ENCODE measurements at regions not wholly inside any gene's neighbourhood (a gene's known extent, or its start where the extent isn't known, plus 50 kb on each side); places are given as distances from the start of the nearest gene placed in this dataset.

- Histone ChIP-seq H2AFZ (ENCODE audit: control insufficient read depth, low read depth, low read length) (no peak overlapping the region), H3K4me1 (ENCODE audit: control insufficient read depth, insufficient read depth, low read length) (no peaks in the 10 kb centered on the region), H4K20me1 (ENCODE audit: control insufficient read depth, insufficient read depth) (no peaks in the 10 kb centered on the region), H3K9me3 (replicated peaks; ENCODE audit: control insufficient read depth, insufficient read depth, low read length) (no peaks in the 10 kb centered on the region), H3K4me3 (no peak overlapping the region), H3K27ac (ENCODE audit: control insufficient read depth, insufficient read depth) (no peak overlapping the region), H3K36me3 (ENCODE audit: control insufficient read depth in 2 of 2, insufficient read depth in 2 of 2, low read length in 1 of 2) (no peaks in the 10 kb centered on the region), H3K4me2 (ENCODE audit: control insufficient read depth, insufficient read depth) (no peak overlapping the region), H3K27me3 (replicated peaks in 1 of 2; ENCODE audit: control insufficient read depth in 2 of 2, insufficient read depth in 2 of 2, low read length in 1 of 2) (no peaks in the 10 kb centered on the region), H3K79me2 (ENCODE audit: control insufficient read depth, insufficient read depth, low read length) (no peaks in the 10 kb centered on the region), H3K9ac (ENCODE audit: control insufficient read depth, insufficient read depth, low read length) (no peak overlapping the region)
- intact Hi-C loops (cut with micrococcal nuclease; ENCODE audit: unreplicated experiment) (no loop called here), in situ Hi-C loops (cut with MboI) (no loop called here)
- FAIRE-seq (no peak), DNase-seq (ENCODE audit: low read depth, low spot score) (no peak), ATAC-seq (no peak)
- SMC1A ChIA-PET (ENCODE audit: uncharacterized antibody, unreplicated experiment), result no interaction called here
- CTCF ChIA-PET, result no interaction called here
- 0% methylated on average over 3 of the region's 3 CpGs for WGBS (ENCODE audit: insufficient coverage, insufficient replicate concordance, low lambda C conversion rate, missing lambda C conversion rate)
- POLR2A ChIA-PET, result no interaction called here
- RAD21 ChIA-PET (ENCODE audit: unreplicated experiment), result no interaction called here
- BruUV-seq (replicated peaks), result no TSS peak
- TF ChIP-seq LARP7 (IDR thresholded peaks at IDR 0.05) (no peak), RBBP5 (conservative IDR thresholded peaks at IDR 0.05) (no peak), EED (IDR thresholded peaks at IDR 0.05; ENCODE audit: low read depth) (no peak), E4F1 (IDR thresholded peaks at IDR 0.05; ENCODE audit: borderline replicate concordance, partially characterized antibody) (no peak), E2F8 (IDR thresholded peaks at IDR 0.05; ENCODE audit: low read depth, partially characterized antibody) (no peak), IRF5 (IDR thresholded peaks at IDR 0.05; ENCODE audit: borderline replicate concordance) (no peak), TCF12 (IDR thresholded peaks at IDR 0.05; ENCODE audit: low read depth, low read length) (no peak), YBX1 (IDR thresholded peaks at IDR 0.05) (no peak), CREM (IDR thresholded peaks at IDR 0.05; ENCODE audit: low read depth) (no peak), RFX5 (IDR thresholded peaks at IDR 0.05; ENCODE audit: low read depth, low read length) (no peak), TAF1 (IDR thresholded peaks at IDR 0.05; ENCODE audit: borderline replicate concordance, low read depth, low read length) (no peak), CBFB (IDR thresholded peaks at IDR 0.05; ENCODE audit: low read depth) (no peak)
- TF ChIP-seq, protein P1, sequence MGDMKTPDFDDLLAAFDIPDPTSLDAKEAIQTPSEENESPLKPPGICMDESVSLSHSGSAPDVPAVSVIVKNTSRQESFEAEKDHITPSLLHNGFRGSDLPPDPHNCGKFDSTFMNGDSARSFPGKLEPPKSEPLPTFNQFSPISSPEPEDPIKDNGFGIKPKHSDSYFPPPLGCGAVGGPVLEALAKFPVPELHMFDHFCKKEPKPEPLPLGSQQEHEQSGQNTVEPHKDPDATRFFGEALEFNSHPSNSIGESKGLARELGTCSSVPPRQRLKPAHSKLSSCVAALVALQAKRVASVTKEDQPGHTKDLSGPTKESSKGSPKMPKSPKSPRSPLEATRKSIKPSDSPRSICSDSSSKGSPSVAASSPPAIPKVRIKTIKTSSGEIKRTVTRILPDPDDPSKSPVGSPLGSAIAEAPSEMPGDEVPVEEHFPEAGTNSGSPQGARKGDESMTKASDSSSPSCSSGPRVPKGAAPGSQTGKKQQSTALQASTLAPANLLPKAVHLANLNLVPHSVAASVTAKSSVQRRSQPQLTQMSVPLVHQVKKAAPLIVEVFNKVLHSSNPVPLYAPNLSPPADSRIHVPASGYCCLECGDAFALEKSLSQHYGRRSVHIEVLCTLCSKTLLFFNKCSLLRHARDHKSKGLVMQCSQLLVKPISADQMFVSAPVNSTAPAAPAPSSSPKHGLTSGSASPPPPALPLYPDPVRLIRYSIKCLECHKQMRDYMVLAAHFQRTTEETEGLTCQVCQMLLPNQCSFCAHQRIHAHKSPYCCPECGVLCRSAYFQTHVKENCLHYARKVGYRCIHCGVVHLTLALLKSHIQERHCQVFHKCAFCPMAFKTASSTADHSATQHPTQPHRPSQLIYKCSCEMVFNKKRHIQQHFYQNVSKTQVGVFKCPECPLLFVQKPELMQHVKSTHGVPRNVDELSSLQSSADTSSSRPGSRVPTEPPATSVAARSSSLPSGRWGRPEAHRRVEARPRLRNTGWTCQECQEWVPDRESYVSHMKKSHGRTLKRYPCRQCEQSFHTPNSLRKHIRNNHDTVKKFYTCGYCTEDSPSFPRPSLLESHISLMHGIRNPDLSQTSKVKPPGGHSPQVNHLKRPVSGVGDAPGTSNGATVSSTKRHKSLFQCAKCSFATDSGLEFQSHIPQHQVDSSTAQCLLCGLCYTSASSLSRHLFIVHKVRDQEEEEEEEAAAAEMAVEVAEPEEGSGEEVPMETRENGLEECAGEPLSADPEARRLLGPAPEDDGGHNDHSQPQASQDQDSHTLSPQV (IDR thresholded peaks at IDR 0.05), result no peak
These were observed 352.4 kb downstream of the GRIA2 start for GRCh38 chr4:157572951-157573350.
